Motor neuron (in vitro differentiated cells): ENCODE measurements at regions not wholly inside any gene's neighbourhood (a gene's known extent, or its start where the extent isn't known, plus 50 kb on each side); places are given as distances from the start of the nearest gene placed in this dataset.

Experiments
- ATAC-seq, 8 experiments: fragments of 200-7000 bp; cut with Tn5 transposase; replicated peaks in 6 of 8; 2 replicates each; pipeline ENCODE4 v1.8.0; 2021; ENCODE audit warnings: mild to moderate bottlenecking in 8 of 8, moderate library complexity in 8 of 8
- H3K27ac ChIP-seq, 2 donors: fragments of 250-450 bp; sonication (Bioruptor Pico); 2 replicates each; pipeline ENCODE4 v1.9.0; 2021; ENCODE audit warnings: antibody characterized with exemption in 2 of 2, mild to moderate bottlenecking in 2 of 2, moderate library complexity in 1 of 2
- H3K4me1 ChIP-seq, 2 donors: fragments of 250-450 bp; sonication (Bioruptor Pico); replicated peaks in 1 of 2; 2 replicates each; pipeline ENCODE4 v1.6.1; 2021; ENCODE audit warnings: antibody characterized with exemption in 2 of 2, mild to moderate bottlenecking in 2 of 2, moderate library complexity in 1 of 2
- H3K4me3 ChIP-seq, 5 donors: fragments of 250-450 bp; sonication (Bioruptor Pico); 2 replicates each; pipeline ENCODE4 v1.9.0; 2021; ENCODE audit warnings: antibody characterized with exemption in 5 of 5, mild to moderate bottlenecking in 5 of 5, moderate library complexity in 4 of 5
- whole genome bisulfite sequencing, 10 experiments: fragments of 450-650 bp; shearing (Covaris generic); methylation state at CpG; one replicate each; pipeline ENCODE4 v1.0.0; 2022; 5-methylcytosine and 5-hydroxymethylcytosine counted together
- in situ Hi-C, 9 experiments: fragments of 400-800 bp; cut with MboI; loops; one replicate each; pipeline ENCODE4 v1.15.0; 2021; ENCODE audit warnings: low sequenced_read_pairs in 9 of 9, low pct_unique_long_range_greater_than_20kb in 2 of 9; ENCODE audit not compliant: unreplicated experiment in 9 of 9

GRCh38 chr6:48893048-48893447, 570.0 kb downstream of the MMUT start:
- in situ Hi-C loops = no loop called here
- no peak for ATAC-seq
- Histone ChIP-seq H3K4me1 (no peaks in the 10 kb centered on the region), H3K27ac (no peak overlapping the region), H3K4me3 (no peak overlapping the region)
- 33 to 100% (median 67%) methylated on average over 1 of the region's 1 CpG; no CpG with 5 or more reads in 3 of the 10 experiments for WGBS, 10 experiments

- 49 to 100% (median 82%) methylated on average over 1 to 3 of the region's 3 CpGs; no CpG with 5 or more reads in 1 of the 10 experiments for WGBS, 10 experiments
Measured at GRCh38 chr6:48891308-48891707, 571.7 kb downstream of the MMUT start.

GRCh38 chr6:48889429-48889828, 573.6 kb downstream of the MMUT start:
- ATAC-seq = no peak
- no peak overlapping the region for H3K4me3 ChIP-seq
- H3K4me1 ChIP-seq = no peaks in the 10 kb centered on the region
- H3K27ac ChIP-seq = no peak overlapping the region
- in situ Hi-C loops = no loop called here
- 23 to 100% (median 55%) methylated on average over 1 to 2 of the region's 2 CpGs for WGBS, 10 experiments

More at GRCh38 chr6:48891308-48891707, 571.7 kb downstream of the MMUT start:
- Histone ChIP-seq H3K4me3 (no peak overlapping the region), H3K4me1 (no peaks in the 10 kb centered on the region), H3K27ac (no peak overlapping the region)
- no peak for ATAC-seq
- in situ Hi-C loops = no loop called here

- no peak for ATAC-seq
- H3K4me1 ChIP-seq = no peaks in the 10 kb centered on the region
- H3K4me3 ChIP-seq = no peak overlapping the region
- no peak overlapping the region for H3K27ac ChIP-seq
- in situ Hi-C loops = no loop called here
Measured at GRCh38 chr6:48883116-48883515, 579.9 kb downstream of the MMUT start.

GRCh38 chr6:48881551-48881950, 581.5 kb downstream of the MMUT start:
- no peak overlapping the region for H3K27ac ChIP-seq
- no peak overlapping the region for H3K4me3 ChIP-seq
- ATAC-seq = no peak
- in situ Hi-C loops = no loop called here
- H3K4me1 ChIP-seq = no peaks in the 10 kb centered on the region
- 0 to 80% (median 24%) methylated on average over 1 of the region's 1 CpG; no CpG with 5 or more reads in 2 of the 10 experiments for WGBS, 10 experiments

- no peak overlapping the region for H3K4me3 ChIP-seq
- H3K27ac ChIP-seq = no peak overlapping the region
- ATAC-seq = no peak
- H3K4me1 ChIP-seq = no peaks in the 10 kb centered on the region
- in situ Hi-C loops = no loop called here
- WGBS, 10 experiments = 0 to 100% (median 81%) methylated on average over 1 of the region's 1 CpG; no CpG with 5 or more reads in 2 of the 10 experiments
Measured at GRCh38 chr6:48869595-48869994, 593.5 kb downstream of the MMUT start.

GRCh38 chr6:48866682-48867081, 596.4 kb downstream of the MMUT start:
- Histone ChIP-seq H3K4me3 (no peak overlapping the region), H3K27ac (no peak overlapping the region), H3K4me1 (peaks cover 0 to 8% of the 10 kb centered on the region in 2 donors)
- WGBS, 10 experiments = 25 to 93% (median 75%) methylated on average over 1 to 3 of the region's 3 CpGs; no CpG with 5 or more reads in 1 of the 10 experiments
- no peak for ATAC-seq
- in situ Hi-C loops = no loop called here

- in situ Hi-C loops = no loop called here
- H3K4me1 ChIP-seq = peaks cover 3 to 37% of the 10 kb centered on the region in 2 donors
- peak in 4 of 8 experiments; percentile 18 to 53 (median 44) for ATAC-seq
- peak overlapping the region in 1 of 2 donors; percentile 48 for H3K27ac ChIP-seq
- H3K4me3 ChIP-seq = no peak overlapping the region
- 48 to 97% (median 70%) methylated on average over 1 to 3 of the region's 3 CpGs for WGBS, 10 experiments
Measured at GRCh38 chr6:48860175-48860574, 602.9 kb downstream of the MMUT start.

GRCh38 chr6:48859562-48860123, 603.4 kb downstream of the MMUT start:
- Histone ChIP-seq H3K4me1 (peaks cover 3 to 37% of the 10 kb centered on the region in 2 donors), H3K4me3 (no peak overlapping the region), H3K27ac (no peak overlapping the region)
- 0 to 66% (median 51%) methylated on average over 1 to 2 of the region's 2 CpGs for WGBS, 10 experiments
- peak in 5 of 8 experiments; percentile 48 to 85 (median 78) for ATAC-seq
- in situ Hi-C loops = no loop called here

- no peaks in the 10 kb centered on the region for H3K4me1 ChIP-seq
- H3K27ac ChIP-seq = no peak overlapping the region
- ATAC-seq = no peak
- 20 to 80% methylated on average over 1 of the region's 3 CpGs; no CpG with 5 or more reads in 8 of the 10 experiments for WGBS, 10 experiments
- in situ Hi-C loops = no loop called here
- no peak overlapping the region for H3K4me3 ChIP-seq
Measured at GRCh38 chr6:48845219-48845618, 617.8 kb downstream of the MMUT start.

- Histone ChIP-seq H3K4me1 (no peaks in the 10 kb centered on the region), H3K4me3 (no peak overlapping the region), H3K27ac (no peak overlapping the region)
- 7 to 100% (median 96%) methylated on average over 2 of the region's 2 CpGs; no CpG with 5 or more reads in 6 of the 10 experiments for WGBS, 10 experiments
- ATAC-seq = no peak
- in situ Hi-C loops = no loop called here
Measured at GRCh38 chr6:48844696-48845095, 618.4 kb downstream of the MMUT start.

GRCh38 chr6:48840896-48841295, 622.2 kb downstream of the MMUT start:
- in situ Hi-C loops = no loop called here
- 60 to 100% (median 83%) methylated on average over 1 of the region's 1 CpG; no CpG with 5 or more reads in 3 of the 10 experiments for WGBS, 10 experiments
- Histone ChIP-seq H3K4me1 (no peaks in the 10 kb centered on the region), H3K27ac (no peak overlapping the region), H3K4me3 (no peak overlapping the region)
- ATAC-seq = no peak

GRCh38 chr6:48839206-48839605, 623.8 kb downstream of the MMUT start:
- no peaks in the 10 kb centered on the region for H3K4me1 ChIP-seq
- 0 to 21% (median 15%) methylated on average over 1 to 2 of the region's 2 CpGs; no CpG with 5 or more reads in 4 of the 10 experiments for WGBS, 10 experiments
- in situ Hi-C loops = no loop called here
- no peak overlapping the region for H3K27ac ChIP-seq
- H3K4me3 ChIP-seq = no peak overlapping the region
- no peak for ATAC-seq

- no peak for ATAC-seq
- in situ Hi-C loops = no loop called here
- H3K4me1 ChIP-seq = no peaks in the 10 kb centered on the region
- no peak overlapping the region for H3K27ac ChIP-seq
- 40 to 100% (median 71%) methylated on average over 2 to 3 of the region's 3 CpGs; no CpG with 5 or more reads in 2 of the 10 experiments for WGBS, 10 experiments
- no peak overlapping the region for H3K4me3 ChIP-seq
Measured at GRCh38 chr6:48837744-48838143, 625.3 kb downstream of the MMUT start.
